ENCODE measurements at regions not wholly inside any gene's neighbourhood (a gene's known extent, or its start where the extent isn't known, plus 50 kb on each side); places are given as distances from the start of the nearest gene placed in this dataset.

- no peak for DNase-seq
Observed at GRCh38 chr13:40407567-40407966, 258.9 kb downstream of the FOXO1 start.

DNA sequence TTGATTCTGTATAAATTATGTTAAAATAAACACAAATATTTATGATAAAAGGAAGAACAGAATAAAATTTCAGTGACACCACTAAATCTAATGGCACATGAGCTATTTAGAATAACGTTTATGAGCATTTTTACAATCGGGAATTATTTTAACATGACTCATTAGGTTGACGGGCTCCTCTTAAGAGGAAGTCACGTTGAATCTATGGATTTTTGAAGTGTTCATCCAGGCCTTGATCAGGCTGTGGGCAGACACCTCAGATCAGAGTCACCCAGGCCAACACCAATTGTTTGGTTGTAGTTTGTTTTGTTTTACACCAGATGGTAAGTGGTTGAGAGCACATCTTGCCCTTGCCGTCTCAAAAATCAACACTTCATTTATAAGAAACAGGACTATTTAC, 257.8 kb downstream of the FOXO1 start:
- no peak for DNase-seq

DNA sequence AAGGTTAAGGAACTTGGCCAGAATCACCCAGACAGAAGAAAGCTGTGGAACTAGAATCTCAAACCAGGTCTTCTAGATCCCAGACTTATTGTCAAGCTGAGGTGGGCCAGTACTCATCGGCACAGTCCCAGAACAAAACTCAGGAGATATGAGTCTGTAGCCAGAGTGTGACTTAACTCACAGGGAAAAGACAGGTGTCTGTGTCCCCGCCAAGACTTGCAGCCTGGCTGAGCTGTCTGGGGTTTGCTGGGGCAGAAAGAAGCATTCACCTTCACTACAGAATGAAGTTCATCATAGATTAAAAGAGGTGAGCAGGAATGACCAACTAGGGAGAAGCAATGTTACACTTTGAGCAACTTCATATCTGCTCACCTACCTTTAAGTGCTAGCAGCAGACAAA, 257.2 kb downstream of the FOXO1 start:
- DNase-seq = no peak

DNA sequence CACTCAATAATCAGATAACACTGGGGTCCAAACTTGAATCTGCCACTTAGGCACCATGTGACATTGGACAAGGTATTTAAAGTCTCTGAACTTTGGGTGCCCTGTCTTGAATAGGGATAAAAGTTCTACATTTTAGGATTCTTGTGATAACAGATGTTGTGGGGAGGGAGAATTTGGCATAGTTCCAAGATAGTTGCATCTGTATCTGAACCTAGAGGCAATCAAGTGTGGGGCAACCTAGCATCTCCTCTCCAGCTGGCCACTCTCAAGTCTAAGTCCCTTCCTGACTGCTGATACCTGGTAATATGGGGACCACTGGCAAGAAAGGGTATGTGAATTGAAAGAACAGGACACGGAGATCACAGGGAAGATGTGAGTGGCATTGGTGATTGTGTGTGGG, 256.1 kb downstream of the FOXO1 start:
- DNase-seq = no peak

GRCh38 chr13:40420160-40420740, 246.2 kb downstream of the FOXO1 start:
- no peak for DNase-seq

DNA sequence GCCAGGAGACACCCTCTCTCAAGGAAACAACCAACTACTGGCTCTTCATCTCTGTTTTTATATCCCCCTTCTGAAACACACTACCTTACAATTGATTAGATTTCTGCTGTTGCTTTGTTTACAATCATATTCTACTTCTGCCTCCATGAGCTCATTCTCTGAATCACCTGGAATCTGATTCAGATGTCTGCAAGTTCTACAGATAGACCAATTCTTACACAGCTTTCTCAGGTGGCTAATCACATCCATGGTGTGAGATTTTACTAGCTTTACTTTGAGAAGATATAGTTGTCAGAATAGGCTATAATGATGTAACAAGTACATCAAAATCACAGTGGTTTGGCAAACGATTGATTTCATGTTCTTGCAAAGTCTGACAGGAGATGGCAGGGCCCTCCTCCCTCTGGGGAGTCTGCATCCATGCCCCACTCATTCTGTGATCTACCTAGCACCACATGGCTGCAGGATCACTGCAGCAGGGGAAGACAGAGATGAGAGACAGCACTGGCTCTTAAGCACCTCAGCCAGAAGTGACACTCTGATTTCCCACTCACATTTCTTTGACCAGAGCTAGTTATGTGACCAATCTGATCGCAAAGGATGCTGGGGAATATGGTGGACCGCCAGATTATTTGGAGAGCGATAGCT, 243.7 kb downstream of the FOXO1 start:
- no peak for DNase-seq

DNA sequence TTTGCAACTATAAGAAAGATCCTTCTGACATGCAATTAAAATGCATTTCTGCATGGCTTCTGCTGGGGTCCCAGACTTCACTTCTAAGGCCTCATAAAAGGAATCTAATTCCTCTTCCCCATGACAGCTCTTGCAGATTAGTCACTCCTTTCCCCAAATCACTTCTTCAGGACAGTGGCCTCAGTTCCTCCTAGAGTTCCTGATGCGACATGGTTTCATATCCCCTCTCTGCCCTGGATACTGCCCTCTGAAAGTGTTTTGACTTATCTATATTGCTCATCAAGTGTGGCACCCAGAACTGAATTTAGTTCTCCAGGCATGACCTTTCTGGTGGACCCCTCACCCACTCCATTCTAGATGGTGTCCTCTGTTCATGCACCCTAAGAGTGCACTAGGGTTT, 238.1 kb downstream of the FOXO1 start:
- no peak for DNase-seq

DNA sequence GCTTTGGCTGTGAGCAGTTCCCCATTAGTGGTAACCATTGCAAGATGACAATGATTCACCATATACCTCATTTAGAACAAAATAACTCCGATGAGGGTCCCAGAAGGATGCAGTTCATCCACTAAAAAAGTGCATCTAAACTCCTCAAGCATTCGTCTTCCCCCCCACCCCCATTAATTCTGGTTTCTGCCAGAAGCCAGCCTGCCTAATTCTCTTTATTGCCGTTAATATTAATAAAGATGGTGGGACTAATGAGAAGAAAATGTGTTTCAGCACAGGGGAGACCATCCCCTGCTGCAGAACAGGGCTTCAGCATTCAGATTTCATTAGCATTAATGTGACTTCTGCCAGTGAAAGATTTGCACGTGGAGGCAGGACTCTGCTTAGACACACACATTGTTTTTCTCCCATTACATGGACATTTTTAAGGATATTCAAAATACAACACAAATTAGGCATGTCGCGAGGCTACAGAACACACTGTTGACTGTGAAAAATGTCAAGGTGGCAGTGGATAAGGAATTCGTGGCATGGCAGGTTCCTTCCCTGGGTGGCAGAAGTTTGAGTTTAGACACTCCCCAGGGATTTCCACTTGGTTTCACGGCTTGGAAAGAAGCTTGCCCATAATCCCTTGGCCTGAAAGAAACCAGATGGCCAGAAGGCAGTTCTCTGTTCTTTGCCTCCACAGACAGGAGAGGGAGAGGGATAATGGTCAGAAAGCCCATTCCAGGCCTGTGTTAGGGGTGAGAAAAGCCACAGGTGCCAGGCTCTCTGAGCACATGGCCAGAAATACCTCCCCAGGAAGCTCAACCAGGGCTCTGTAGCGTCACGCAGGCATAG, 236.5 kb downstream of the FOXO1 start:
- no peak for DNase-seq

DNA sequence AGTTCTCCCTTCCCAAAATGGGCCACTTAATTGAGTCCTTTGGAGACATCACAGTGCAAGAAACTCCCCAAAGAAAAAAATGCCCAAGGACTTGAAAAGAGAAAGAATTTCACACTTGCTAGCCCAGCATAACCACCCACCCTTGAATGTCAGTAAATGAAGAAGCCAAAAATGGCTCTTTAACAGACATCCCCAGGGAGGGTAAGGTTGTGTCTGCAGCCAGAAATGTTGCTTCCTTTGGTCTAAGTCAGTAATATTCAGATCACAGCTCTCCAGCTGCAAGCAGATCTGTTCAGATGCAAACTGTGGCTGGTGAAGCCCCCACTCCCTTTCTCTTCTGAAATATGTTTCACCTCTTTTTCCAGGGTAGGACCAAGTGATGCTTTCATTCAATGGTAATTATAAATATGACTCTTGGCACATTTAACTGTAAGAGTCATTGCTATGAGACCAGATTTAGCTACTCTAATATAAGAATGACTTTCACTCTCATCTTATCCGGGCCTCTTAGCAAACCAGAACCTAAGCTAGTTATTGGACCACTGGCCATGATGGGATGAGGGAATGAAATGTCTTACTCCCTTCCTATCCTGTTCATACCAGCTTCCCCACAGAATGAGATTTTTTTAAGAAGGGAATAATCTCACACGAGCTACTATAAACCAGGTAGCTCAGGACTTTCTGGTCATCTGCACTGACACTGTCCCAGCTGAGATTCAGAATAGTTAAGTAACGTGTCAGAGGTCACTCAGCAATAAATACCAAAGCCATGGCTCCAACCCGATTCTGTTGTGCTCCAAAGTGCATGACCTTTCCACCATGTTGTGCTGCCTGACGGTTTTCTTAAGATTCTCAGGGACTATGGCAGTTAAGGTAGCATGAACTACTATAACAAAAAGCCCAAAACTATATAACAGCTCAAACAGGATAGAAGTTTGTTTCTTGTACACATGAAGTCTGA, 234.1 kb downstream of the FOXO1 start:
- no peak for DNase-seq

GRCh38 chr13:40433001-40433400, 233.4 kb downstream of the FOXO1 start:
- no peak for DNase-seq

DNA sequence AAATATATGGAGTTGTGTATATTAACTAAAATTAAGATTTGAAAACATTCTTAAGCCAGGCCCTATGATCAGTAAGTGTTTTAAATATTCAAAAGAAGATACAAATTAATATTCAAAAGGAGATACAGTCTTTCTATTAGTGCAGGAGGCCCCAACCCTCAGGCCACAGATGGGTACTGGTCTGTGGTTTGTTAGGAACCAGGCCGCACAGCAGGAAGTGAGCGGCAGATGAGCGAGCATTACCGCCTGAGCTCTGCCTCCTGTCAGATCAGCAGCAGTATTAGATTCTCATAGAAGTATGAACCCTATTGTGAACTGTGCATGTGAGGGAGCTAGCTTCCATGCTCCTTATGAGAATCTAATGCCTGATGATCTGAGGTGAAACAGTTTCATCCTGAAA, 232.9 kb downstream of the FOXO1 start:
- DNase-seq = no peak

DNA sequence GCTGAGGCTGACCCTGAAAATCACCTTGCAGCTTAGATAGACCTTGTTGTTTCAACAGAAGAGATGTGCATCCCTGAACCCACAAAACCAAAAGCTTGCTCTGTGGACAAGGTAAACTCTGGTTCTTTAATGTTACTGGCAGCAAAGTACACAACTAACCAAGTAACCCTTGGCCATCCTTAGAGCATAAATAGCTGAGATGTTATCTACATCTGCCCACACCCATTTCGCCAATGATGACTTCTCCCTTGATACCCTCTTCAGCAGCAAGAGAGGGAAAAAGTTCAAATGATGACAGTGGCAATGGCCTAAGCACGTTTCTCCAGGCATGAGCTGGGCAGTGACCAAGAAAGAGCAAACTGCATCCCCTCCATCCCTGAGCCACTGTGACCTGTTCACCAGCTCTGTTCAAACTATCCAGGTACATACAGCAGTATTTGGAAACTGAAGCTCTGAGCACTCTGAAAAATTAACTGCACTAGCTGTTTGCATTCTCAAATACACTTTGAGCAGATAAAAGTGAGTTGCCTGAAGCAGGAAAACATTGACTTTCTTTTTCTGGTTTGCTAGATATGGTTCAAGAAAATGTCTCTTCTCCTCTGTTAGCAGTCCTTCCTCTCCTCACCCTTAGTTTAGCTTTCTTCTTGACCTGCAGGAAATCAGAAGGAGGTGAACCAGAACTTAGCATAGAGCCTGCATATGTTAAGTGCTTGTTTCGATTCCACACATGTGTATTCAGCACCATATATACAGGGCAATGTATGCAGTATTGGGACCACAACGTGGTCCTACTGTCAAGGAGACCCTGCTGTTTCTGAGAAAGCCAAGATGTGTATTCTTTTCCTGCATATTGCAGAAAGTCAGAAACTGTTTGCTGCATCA, 231.7 kb downstream of the FOXO1 start:
- DNase-seq = no peak

GRCh38 chr13:40438022-40438680, 228.3 kb downstream of the FOXO1 start:
- no peak for DNase-seq

- no peak for DNase-seq
Observed at GRCh38 chr13:40438999-40439797, 227.2 kb downstream of the FOXO1 start.

- DNase-seq = no peak
Observed at GRCh38 chr13:40439928-40440327, 226.5 kb downstream of the FOXO1 start.

DNA sequence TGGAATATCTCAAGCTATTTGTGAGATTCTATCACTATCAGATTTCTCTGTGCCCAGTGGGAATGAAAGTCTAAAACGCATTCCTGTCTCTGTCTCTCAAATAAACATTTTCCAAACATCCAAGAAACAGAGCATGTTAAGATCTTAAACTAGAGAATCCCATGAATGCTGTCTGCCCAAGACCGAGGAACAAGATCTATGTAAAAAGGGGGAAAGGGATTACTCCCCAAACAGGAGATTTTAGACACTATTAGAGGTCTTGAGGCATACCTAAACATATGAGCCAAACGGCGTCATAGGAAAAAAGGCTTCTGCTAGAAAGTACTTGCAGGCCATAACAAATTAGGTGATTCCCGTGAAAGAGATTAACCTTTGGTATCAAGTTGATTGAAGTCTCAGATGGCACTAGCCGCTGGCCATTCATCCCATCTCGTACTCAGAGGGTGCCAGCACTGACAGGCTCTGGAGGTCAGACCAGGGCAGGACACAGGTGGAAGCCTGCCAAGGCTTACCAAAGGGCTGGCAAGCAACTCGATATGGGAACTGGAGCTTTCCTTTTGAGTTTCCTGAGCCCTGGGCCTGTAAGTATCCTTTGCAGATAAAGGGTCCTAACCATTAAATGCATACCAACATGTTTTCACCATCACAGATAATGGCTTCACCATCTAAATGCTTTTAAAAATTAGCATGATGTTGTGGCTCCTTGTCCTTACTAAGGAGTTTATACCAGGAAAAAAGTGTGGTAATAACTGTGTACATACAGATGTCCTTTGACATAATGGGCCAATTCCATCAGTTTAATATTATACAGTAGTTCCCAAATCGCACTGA, 225.2 kb downstream of the FOXO1 start:
- DNase-seq = no peak

DNA sequence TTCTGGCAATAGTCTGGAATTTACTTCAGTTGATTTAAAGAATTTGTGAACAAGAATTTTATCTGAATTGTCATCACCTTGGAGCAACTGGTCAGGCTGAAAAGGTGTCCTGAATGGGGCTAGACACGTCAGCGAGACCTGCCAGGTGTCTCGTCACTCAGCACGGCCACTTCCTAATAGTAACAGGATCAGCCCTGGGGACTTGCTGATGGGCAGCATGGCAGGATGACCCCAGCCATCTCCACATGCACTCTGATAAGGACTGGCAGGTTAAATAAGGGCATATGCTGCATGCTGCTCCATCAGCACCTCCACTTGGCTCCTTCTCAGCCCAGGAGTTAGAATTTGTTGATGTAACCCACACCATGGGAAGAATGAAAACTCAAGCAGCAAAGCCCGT, 224.2 kb downstream of the FOXO1 start:
- DNase-seq = no peak

GRCh38 chr13:40442826-40443225, 223.6 kb downstream of the FOXO1 start:
- no peak for DNase-seq

DNA sequence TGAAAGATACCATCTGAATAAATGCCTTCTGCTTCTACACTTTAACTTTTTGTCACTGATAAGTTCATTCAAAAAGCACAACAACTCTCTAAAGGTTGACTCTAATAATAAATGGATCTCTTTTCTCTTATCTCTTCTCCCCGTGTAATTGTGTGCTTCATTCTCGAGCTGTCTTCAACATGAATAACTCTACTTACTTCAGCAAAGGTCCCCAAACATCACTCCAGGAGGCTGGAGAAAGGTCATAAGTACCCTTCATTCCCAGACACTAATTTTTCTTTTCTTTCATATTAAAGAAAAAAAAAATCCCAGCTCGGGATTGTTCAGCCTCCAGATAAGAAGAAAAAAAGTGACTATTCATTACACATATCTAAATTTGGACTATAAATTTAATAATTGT, 222.2 kb downstream of the FOXO1 start:
- no peak for DNase-seq

DNA sequence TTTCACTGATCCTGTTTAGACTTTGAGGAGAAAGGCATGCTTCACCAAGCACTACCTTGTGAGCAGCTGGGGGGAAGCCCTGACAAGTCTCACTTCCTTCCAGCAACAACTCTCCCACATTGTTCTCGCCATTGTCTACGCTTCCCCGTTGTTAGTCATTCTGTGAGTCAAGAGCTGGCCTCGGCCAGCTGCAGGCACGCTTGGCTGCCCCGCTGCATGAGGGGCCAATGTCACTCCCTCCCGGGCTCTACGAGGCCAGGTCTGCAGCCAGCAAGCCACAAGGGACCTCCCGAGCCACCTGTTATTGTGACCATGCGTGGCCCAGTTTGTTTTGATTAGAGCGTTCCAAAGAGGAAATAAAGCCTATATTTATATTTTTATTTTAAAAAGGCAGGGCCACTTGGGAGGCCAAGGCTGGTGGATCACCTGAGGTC, 220.9 kb downstream of the FOXO1 start:
- no peak for DNase-seq
